Embryonic facial prominence (tissue), 1 donor: ENCODE measurements at regions not wholly inside any gene's neighbourhood (a gene's known extent, or its start where the extent isn't known, plus 50 kb on each side); places are given as distances from the start of the nearest gene placed in this dataset.
"Not testable (repeated sequence)": the region's sequence is repeated elsewhere in the genome, so short reads cannot be mapped to it uniquely, and the experiment has no call there.

Source experiments
- DNase-seq: peaks from one replicate; pipeline ENCODE4 v3.0.0-alpha.2; 2016; ENCODE audit errors: extremely low spot score

DNA sequence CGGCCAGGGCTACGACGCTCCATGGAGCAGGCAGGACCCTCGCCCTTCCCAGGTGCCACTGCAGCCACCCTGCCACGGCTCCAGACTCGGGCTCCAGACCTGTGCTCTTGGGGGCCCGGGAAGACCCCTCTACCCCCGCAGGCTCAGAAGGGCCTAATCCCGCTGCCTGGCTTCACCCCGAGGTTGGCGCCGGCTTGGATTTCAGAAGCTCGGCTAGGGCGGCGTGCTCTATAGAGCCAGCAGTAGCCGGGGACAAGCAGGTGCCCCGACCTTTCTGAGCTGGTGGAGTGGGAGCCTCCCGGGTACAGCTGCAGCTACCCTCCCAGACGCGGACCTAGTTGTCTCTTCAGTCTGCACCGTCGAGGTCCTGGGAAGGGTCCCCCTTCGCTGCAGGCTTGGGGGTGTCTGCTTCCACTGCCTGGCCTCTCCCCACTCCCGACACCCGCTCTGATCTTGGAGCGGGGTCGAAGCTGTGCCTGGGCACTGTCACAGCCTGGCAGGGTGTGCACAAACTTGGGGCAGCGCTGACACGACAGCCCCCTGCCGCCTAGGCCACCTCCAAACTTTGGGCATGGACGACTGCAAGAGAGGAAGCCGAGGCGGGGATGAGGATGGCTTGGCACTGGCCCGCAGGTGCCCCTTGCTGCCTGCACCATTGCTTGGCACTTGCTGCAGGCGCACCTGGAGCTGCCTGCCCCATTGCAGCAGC is 1366.1 kb upstream of the CDH9 start:
- DNase-seq: no peak

DNA sequence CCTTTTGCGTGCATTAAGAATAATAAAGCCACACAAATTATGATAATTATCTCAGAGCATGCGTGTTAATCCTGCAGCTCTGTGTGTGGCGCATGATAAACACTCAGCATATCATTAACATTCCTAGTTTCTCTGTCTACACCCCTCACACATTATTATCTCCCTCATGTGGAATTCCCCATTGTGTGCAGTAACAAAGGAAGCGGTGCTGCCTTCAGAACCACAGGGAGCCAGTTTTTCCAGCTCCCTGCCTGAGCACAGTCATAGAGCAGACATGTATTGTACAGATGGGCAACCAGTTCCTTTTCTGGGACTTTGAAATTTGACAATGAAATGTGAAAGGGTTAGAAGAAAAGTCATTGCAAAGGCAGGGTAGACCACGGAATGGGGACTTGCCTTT is 1365.5 kb upstream of the CDH9 start:
- DNase-seq: no peak

DNA sequence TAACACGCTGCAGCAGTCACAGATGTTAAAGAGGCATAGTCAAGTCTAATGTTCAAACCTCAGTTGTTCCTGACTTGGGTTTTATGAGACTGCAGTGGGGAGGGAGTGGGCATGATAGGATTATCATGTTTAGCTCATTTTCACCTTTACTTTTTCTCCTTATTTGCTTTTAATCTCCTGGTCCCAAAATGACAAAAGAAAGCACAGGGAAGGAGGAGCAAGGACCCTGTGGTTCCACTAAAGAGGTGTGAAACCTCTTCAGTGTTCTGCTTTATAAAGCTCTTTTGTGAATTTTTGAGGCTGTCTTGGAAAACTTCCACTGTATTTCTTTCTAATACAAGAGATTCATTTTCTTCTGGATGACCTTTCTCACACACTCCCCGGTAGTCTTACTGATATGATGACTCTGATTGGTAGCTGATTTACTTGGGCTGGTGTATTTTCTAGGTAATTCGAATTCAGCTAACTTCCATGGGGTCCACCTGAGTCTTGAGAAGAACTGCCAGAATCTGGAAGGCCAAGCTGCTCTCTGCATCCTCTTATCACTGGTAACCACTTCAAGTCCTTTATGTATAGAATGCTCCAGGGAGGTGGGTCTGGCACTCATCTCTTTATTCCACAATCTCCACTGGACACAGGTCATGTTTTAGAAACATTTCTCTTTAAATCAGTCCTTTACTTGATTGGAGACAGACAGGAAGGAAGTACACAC is 1364.4 kb upstream of the CDH9 start:
- no peak for DNase-seq

DNA sequence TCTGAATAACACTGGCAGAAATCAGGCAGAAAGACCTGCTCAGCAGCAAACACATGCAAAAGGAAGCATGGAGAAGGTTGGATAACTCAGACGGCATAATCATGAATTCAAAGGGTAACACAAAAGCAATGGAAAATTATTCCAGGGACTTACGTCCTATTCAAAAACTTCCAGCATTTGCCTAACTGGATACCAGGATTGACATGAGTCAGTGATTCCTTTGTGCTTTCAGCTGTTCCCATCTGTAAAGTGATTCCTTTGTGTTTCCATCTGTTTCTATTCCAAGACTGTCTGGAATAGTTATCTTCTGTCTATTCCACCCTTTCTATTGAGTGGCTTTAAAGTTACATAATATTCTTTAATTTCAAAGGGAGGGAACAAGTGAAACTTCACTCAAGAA is 1361.7 kb upstream of the CDH9 start:
- DNase-seq: no peak

DNA sequence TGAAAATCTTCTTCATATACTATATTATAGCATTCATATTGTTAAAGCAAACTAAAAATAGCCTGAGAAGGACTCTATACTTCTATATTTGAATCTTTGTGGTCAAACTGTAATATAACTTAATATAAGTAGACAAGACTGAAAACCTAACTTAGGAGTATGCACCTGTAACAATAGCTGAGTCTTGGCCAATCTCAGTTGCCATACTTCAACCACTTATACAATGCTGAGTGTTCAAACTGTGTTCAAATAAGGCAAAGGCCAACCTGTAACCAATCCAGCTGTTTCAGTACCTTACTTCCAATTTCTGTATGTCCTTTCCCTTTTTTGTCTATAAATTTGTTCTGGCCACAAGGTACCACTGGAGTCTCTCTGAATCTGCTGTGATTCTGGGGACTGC is 1360.8 kb upstream of the CDH9 start:
- DNase-seq: no peak

DNA sequence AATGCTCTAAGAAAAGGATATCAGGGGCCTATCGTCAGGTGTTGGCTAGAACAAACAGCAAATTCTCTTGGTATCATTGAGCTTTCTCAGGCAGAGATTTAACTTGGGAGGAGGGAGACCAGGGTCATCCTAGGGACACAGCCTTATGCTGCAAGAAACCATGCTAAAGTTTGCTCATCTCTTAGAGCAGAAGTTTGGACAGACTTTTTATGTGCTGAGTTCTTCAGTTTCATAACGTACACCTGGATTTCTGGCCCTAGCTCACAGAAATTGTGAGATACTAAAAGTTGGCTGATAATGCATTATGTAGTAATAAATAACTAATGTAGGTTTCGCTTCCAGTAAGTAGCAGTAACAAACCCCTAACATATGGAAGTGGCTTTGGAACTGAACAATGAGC is 1359.8 kb upstream of the CDH9 start:
- no peak for DNase-seq

DNA sequence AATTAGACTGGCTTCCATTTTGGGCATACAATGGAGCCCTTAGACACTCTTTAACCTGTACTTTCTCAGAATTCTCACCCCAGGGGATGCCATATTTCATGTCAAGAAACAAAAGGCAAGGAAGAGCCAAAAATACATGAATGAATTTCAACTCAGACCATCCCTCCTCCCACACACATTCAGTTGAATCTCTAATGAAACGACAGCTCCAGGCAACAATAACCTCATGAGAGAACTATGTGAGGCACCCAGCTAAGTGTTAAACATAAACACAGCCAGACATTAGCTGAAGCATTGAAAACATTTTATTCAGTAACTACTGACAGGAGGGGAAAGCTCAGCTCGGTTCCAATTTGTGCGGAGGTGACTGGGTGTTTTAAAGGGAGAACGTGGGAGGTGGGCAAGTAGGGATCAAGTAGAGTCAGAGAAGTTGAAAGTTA is 1359.1 kb upstream of the CDH9 start:
- no peak for DNase-seq

DNA sequence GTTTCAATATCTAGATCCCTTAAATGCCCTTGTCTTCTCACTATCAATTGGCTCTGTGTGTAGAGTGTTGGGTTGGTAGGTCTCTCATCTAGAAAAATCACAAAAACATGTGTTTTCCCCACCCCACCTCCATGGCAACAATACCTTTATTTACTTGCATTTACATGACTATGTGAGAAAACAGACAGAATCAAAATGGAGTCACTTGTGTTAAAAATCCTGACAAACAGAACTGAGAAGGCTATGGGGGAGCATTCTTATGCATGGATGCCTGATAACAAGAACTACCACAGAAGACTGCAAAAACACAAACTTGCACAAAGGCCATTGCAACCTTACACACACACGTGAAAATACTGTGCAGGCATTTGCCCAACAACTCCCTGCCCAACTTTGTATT is 1352.9 kb upstream of the CDH9 start:
- no peak for DNase-seq

DNA sequence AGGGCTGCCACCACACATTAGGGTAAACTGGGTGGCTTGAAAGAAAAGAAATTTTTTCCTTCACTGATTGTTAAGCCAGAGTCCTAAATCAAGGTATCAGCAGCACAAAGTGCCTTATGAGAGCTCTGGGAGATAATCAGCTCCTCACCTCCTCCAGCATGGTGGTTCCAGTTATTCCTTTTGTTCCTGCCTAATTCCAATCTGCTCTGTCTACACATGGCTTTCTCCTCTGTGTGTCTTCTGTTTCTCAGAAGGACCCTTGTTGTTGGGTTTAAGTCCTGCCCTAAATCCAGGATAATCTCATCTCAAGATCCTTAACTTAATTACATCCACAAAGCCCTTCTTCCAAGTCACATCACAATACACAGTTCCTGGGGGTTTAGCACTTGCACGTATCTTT is 1352.0 kb upstream of the CDH9 start:
- no peak for DNase-seq

DNA sequence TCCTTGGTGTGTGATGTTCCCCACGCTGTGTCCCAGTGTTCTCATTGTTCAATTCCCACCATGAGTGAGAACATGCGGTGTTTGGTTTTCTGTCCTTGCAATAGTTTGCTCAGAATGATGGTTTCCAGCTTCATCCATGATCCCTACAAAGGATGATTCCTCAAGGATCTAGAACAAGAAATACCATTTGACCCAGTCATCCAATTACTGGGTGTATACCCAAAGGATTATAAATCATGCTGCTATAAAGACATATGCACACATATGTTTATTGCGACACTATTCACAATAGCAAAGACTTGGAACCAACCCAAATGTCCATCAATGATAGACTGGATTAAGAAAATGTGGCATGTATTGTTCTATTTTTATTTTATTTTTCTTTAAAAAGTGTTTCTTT is 1351.3 kb upstream of the CDH9 start:
- DNase-seq: not testable (repeated sequence)

DNA sequence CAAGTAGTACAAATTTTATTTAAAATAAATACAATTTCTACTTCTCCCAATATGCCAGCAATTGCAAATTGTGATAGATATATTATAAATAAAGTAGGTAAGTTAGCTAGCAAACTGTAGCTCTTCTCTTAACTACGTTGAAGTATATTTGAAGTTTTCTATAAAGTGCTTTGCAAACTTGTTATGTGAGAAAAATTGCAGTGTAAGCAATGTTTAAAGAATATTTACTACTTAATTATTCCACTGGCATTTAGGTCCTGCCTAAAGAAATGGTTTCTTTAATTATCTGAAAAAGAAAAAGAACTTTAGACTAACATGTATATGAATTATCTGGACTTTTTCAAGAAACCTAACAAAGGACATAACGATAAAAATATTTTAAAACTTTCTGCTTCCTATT is 1350.0 kb upstream of the CDH9 start:
- DNase-seq: no peak

DNA sequence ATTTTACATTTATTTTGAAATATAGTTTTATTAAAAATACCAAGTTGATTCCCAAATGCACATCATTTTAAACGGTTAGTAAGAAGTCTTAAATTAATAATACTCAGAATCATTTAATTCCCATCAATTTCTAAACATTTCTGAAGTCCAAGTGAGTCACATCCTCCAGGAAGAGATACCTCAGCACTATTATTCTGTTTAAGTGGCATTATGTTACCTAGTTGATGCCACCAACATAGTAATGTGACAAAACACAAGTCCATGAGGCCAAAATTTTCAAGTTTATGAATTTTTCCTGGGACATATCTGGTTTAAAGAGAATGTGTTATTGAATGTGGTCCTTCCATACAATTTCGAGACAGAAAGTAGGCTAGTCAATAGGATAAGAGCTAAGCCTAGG is 1348.3 kb upstream of the CDH9 start:
- DNase-seq: no peak

DNA sequence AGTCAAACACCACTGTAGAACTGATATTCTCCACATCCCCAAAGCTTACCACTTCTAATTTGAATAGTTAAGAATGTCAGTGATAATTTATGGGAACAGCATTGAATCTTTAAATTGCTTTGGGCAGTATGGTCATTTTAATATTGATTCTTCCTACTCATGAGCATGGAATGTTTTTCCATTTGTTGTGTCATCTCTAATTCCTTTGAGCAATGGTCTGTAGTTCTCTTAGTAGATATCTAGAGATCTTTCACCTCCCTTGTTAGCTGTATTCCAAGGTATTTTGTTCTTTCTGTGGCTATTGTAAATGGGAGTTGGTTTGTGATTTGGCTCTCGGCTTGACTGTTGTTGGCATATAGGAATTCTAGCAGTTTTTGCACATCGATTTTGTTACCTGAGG is 1341.8 kb upstream of the CDH9 start:
- DNase-seq: no peak

DNA sequence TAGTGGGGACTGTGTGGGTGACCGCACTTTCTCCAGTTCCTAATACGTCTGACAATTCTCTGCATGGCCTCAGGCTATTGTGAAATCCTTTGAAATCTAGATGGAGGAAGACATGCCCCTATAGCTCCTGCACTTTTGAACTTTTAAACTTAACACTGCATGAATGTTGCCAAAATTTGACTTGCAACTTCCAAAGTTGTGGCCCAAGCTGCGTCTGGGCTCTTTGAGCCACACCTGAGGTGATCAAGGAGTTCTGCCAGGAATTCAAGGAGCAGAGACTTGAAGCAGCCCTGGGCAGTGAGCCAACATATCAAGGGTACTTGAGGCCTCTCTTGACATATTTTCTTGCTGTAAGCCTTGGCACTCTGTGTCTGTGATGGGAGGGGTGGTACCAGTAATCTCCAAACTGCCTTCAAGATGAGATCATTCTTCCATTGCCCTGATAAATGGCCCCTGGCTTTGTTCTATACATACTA is 1336.1 kb upstream of the CDH9 start:
- no peak for DNase-seq

DNA sequence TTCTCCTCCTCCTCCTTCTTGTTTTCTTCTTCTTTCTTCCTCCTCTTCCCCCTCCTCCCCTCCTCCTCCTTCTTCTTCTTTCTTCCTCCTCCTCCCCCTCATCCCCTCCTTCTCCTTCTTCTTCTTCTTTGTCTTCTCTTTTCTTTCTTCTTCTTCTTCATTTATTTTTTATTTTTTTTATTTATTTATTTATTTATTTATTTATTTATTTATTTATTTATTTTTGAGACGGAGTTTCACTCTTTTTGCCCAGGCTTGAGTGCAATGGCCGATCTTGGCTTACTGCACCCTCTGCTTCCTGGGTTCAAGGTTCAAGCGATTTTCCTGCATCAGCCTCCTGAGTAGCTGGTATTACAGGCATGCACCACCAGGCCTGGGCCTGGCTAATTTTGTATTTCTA is 1332.5 kb upstream of the CDH9 start:
- DNase-seq: no peak

DNA sequence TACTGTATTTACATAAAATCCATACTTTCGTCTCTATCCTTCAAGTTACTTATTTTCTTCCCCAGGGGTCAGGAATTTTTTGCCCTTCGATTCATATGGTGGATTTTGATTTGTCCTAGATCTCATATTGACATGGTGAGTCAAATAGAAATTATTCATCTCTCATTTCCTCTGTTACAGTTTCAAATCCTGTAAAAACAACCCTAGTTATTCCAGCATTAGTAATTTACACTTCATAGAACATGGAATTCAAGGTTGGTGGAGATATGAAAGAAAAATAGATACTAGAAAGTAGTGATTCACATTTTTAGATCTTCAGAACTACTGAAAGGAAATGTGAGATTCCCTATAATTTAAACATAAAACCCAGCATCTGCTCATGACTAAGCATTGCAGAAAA is 1331.0 kb upstream of the CDH9 start:
- DNase-seq: no peak

DNA sequence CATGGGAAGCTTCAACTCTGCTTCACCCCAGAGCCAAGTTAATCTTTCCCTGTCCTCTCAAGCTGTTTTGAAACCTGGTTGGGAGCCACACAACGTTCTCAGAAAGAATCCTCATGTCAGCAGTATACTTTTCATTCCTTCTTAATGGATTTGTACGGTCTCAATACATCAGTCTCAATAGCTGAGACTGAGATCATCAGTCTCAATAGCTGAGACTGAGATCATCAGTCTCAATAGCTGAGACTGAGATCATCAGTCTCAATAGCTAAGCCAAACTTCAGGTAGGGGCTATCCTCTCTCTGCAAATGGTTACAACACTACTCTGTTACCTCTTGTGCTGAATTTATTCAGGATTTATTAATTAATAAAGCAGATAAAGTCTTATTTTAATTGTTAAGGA is 1317.4 kb upstream of the CDH9 start:
- no peak for DNase-seq

DNA sequence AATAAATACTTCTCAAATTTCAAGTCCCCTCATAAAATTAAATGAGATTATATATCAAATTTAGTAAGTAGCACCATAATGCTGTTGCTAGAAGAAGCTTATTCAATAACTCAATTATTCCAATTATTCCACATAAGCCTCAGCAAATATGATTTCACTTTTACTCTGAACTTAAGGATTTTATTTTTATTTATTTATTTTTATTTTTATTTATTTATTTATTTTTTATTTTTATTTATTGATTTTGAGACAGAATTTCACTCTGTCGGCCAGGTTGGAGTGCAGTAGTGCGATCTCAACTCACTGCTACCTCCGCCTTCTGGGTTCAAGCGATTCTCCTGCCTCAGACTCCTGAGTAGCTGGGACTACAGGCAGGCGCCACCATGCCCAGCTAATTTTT is 1308.3 kb upstream of the CDH9 start:
- no peak for DNase-seq

DNA sequence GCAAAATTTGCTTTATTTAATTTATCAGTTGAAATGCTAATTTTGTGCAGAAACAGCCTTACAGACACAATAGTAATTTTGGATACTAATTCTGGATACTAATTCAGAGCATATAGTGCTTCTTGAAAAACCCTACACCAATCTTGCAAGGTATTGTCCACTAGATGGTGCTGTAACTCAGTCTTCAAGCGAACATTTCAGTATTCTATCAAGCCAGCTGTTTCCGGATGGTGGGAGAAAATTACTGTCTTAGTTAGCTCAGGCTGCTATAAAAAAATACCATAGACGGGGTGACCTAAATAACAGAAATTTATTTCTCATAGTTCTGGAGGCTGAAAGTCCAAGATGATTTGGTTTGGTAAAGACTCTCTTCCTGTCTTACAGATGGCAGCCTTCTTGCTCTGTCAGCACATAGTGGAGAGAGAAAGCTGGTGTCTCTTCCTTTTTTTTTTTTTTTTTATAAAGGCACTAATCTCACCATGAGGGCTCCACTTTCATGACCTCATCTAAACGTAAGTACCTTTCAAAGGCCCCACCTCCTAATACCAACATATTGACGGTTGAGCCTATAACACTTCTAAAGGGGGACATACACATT is 1306.5 kb upstream of the CDH9 start:
- no peak for DNase-seq

DNA sequence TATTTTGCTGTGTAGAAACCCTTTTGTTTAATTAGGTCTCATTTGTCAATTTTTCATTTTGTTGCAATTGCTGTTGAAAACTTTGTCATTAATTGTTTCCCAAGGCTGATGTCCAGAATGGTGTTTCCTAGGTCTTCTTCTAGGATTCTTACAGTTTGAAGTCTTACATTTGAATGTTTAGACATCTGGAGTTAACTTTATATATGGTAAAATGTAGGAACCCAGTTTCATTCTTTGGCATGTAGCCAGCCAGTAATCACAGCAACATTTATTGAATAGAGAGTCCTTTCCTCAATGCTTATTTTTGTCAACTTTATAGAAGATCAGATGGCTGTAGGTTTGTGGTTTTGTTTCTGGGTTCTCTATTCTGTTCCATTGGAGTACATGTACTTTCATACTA is 1290.8 kb upstream of the CDH9 start:
- no peak for DNase-seq

DNA sequence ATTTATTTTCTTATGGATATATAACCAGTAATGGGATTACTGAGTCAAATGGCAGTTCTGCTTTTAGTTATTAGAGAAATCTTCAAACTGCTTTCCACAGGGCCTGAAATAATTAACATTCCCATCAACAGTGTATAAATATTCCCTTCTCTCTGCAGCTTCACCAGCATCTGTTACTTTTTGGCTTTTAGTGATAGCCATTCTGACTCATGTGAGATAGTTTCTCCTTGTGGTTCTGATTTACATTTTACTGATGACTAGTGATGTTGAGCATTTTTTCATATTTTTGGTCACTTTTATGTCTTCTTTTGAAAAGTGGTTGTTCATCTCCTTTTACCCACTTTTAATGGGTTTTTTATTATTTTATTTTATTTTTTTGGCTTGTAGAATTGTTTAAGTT is 1290.3 kb upstream of the CDH9 start:
- DNase-seq: no peak

DNA sequence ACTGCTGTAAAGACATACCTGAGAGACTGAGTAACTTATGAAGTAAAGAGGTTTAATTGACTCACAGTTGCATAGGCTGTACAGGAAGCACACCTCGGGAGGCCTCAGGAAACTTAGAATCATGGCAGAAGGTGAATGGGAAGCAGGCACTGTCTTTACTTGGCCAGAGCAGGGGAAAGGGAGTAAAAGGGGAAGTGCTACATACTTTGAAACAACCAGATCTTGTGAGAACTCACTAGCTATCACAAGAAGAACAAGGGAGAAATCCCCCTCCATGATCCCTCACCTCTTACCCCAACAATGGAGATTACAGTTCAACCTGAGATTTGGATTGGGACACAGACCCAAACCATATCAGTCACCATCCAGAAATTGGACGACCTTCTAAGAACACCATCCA is 1285.8 kb upstream of the CDH9 start:
- no peak for DNase-seq

DNA sequence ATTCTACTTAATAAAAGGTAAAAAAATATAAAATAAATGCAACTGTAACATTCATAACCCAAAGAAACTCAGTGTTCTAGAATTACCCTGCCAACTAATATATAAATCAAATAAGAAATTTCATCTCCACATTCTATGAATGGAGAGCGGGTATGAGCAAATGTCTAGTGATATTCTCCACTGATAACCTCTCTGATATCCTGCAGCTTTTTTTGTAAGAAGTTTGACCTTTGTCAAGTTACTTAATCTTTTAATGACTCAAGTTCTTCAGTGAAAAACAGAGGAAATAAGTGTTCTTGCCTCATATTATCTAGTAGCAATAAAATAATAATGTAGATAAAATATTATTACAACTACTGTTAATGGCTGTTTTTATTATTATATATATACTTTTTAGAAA is 1275.6 kb upstream of the CDH9 start:
- no peak for DNase-seq
